ENCODE measurements at regions not wholly inside any gene's neighbourhood (a gene's known extent, or its start where the extent isn't known, plus 50 kb on each side); places are given as distances from the start of the nearest gene placed in this dataset.
A peak's percentile ranks its signal among the peaks of the same experiment; 100 is the strongest.
"Not testable (repeated sequence)": the region's sequence is repeated elsewhere in the genome, so short reads cannot be mapped to it uniquely, and the experiment has no call there.

DNA sequence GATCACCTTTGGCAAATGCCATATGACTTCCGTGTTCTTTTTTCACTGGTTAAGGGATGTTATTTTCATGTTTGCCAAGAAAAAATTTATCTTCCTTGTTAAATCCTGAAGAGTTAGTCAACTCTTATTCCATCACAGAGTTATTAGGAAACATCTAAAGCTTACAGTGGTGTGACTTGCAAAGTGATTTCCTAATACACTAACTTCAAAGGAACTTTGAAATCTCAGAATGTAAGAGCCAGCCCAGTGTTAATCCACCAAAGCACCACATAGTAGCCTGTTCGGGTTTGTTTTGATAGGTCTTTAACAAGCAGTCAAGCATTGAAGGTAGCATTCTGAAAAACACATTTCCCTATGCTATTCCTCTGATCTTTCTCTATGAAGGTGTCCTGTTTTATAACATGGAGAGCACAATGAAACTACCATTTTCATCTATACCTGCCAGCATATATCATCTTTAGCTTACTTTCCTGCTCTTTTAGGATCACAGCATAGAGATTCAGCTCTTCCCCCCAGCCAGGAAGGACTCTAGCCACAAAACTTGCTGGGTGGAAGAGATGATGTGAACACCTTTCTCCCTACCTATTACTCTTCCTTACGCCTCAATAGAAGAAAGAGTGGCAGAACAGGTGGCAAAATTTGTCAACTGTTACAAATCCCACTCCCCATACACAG lies 82.4 kb upstream of the MAGI3 start:
- no peak for DNase-seq

DNA sequence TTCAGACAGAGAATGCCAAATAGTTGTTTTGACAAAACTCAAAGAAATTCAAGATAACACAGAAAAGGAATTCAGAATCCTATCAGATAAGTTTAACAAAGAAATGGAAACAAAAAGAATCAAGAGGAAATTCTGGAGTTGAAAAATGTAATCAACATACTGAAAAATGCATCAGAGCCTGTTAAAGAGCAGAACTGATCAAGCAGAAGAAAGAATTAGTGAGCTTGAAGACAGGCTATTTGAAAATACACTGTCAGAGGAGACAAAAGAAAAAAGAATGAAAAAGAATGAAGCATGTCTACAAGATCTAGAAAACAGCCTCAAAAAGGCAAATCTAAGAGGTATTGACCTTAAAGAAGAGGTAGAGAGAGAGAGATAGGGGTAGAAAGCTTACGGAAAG lies 77.7 kb upstream of the MAGI3 start:
- DNase-seq: not testable (repeated sequence)

DNA sequence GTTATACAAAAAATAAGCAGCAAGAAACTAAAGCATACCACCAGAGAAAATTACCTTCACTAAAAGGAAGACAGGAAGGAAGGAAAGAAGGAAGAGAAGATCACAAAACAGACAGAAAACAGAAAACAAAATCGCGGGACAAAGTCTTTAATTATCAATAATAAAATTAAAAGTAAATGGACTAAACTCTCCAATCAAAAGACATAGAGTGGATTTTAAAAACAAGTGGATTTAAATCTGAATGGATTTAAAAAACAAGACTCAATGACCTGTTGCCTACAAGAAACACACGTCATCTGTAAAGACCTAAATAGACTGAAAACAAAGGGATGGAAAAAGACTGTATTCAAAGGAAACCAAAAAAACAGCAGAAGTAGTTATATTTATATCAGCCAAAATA lies 75.7 kb upstream of the MAGI3 start:
- DNase-seq: no peak

DNA sequence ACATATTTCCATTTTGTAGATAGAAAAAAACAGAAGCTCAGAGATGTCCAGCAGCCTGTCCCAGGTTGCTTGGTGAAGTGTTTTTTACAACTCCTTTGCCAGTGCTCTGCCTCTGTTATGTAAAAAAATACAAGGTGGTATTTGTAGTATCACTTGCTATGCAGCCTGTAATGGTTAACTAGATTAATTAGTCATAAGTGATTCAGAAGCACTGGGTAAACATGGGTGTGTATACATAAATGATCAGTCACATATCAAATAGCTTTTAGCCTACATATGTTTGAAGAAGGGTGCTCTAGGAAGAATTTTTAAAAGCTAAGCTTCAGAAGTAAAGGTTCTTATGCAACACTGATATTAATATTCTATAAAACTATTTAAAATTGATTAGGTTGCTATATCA lies 70.0 kb upstream of the MAGI3 start:
- DNase-seq: peak; percentile 67 to 73

DNA sequence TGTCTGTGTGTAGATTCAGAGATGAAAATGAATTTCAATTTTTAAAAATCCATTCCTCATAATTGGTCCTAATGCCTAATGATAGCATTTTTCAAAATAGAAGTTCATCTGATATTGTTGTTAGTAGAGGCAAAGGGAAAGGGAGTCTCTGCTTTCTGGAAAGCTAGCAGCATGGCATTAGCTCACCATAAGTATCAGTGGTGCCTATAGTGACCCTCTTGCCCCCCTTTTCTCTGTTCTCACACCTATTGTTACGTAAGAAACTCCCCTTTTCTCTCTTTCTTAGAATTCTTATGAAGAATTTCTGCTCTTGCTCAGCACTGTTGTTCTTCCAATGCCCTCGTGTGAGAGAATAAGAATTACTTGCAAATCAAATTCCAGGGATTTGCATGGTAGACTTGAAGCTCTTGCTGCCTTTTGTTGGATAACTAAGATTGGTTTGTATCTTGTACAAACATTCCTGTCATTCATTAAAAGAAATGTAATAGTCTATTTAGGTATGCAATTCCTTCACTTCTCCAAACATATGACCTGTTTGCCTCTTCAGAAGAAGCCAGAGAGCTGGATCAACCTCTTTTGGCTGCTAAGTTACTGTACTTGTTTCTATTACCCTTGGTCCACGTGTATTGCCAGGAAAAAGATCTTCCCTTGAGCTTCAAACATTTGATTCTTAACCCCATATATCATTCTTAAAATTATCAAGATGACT lies 69.2 kb upstream of the MAGI3 start:
- DNase-seq: peak; percentile 25 to 53

DNA sequence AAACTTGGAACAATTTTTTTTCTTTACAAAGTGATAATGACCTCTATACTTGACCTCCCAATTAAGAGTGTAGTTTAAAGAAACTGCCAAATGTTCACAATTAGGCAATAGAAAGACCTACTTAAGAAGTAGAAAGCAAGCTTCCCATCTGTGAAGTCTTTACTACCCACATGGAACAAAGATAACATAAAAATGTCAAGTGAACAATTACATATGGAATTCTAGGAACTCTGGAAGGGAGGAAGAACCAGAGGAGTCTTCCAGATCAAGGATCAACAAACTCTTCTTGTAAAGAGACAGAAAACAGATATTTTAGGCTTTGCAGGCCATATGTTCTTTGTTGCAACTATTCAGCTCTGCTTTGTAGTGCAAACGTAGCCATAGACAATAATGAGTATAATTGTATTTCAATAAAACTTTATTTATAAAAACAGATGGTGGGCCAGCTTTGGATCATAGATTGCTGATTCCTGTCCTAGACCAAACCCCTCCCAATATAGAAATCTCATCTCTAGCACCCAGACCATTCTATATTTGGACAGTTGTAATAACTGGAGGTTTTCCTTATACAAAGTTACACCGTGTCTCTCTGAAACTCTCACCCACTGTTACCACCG lies 68.4 kb upstream of the MAGI3 start:
- DNase-seq: no peak

DNA sequence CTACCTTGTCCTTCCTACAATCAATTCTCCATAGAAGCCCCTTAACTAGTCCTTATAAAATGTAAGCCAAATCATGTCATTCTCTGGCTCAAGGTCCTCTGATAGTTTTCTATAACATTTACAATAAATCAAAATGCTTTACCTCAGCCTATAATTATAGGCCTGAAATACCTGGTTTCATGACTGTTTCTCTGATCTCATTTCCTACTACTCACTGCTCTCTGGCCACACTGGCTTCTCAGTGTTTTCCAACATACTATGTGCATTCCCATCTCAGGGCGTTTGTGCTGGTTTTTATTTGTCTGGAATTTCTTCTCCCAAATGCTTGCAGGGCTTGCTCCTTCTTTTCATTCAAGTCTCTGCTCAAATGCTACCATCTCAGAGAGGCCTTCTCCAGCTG lies 67.9 kb upstream of the MAGI3 start:
- DNase-seq: no peak

DNA sequence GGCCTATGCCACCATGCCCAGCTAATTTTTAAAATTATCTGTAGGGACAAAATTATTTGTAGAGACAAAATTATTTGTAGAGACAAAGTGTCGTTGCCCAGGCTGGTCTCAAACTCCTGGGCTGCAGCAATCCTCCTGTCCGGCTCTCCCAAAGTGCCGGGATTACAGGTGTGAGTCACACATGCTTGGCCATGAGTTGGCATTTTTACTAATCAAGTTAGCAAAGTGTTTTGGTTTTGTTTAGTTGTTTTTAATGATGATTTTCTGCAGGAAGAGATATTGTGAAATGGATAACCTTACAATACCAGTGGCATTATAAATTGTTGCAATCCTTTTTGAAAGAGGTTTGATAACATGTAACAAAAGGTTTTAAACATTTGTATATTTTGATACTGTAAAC lies 65.3 kb upstream of the MAGI3 start:
- DNase-seq: no peak

DNA sequence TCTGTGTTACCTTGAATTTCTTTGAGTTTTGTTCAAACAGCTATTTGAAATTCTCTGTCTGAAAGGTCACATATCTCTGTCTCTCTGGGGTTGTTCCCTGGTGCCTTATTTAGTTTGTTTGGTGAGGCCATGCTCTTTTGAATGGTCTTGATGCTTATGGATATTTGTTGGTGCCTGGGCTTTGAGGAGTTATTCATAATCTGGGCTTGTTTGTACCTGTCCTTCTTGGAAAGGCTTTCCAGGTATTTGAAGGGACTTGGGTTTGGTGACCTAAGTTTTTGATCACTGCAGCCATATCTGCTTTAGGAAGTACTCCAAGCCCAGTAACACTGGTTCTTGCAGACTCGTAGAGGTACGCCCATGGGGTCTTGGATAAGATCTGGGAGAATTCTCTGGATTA lies 63.3 kb upstream of the MAGI3 start:
- no peak for DNase-seq

DNA sequence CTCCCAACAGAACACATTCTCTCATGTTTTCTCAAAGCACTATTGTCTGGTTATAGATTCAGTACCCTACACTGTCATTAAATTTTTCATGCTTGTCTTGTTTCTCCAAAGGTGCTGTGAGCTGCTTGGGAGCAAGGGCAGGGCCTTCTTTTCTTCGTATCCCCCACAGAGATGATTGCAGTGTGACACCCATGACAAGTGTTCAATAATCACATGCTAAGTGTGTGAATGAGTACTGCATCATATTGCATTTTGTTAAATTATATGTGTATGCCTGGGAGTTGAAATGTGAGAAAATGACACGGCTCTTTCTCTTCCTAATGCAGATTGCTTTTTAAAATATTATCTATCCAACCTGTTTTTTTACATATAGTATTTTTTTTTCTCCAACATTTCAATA lies 57.3 kb upstream of the MAGI3 start:
- DNase-seq: no peak

DNA sequence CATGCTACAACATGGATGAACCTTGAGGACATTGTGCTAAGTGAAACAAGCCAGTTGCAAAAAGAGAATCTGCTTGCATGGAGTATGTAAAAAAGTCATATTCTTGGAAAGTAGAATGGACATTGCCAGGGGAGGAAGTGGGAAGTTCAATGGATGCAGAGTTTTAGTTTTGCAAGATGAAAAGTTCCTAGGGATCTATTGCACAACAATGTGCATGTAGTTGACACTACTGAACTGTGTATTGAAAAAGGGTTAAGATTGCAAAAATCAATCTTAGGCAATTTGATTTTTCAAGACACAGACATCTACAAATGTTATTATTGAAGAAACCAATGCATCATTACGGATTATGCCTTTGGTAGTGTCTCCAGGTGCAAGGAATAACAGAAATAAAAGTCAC lies 50.3 kb upstream of the MAGI3 start:
- no peak for DNase-seq
